ENCODE measurements at regions not wholly inside any gene's neighbourhood (a gene's known extent, or its start where the extent isn't known, plus 50 kb on each side); places are given as distances from the start of the nearest gene placed in this dataset.
A peak's percentile ranks its signal among the peaks of the same experiment; 100 is the strongest.

- TF ChIP-seq CTCF (conservative IDR thresholded peaks at IDR 0.05), result no peak
- DNase-seq (ENCODE audit: extremely low spot score, unreplicated experiment), result no peak
- Mint-ChIP-seq H3K4me1 (ENCODE audit: unreplicated experiment) (no peaks in the 10 kb centered on the region), H3K27ac (no peak overlapping the region), H3K27me3 (no peaks in the 10 kb centered on the region), H3K36me3 (no peaks in the 10 kb centered on the region), H3K4me3 (no peak overlapping the region), H3K9me3 (no peaks in the 10 kb centered on the region)
Measured at GRCh38 chr1:68904477-68904876, 407.6 kb upstream of the DEPDC1 start.

GRCh38 chr1:68906431-68906830 lies 409.5 kb upstream of the DEPDC1 start:
- no peak for DNase-seq (ENCODE audit: extremely low spot score, unreplicated experiment)
- no peak for TF ChIP-seq CTCF (conservative IDR thresholded peaks at IDR 0.05)
- H3K27me3 Mint-ChIP-seq, result no peaks in the 10 kb centered on the region
- peaks cover 6% of the 10 kb centered on the region for H3K9me3 Mint-ChIP-seq
- H3K36me3 Mint-ChIP-seq, result no peaks in the 10 kb centered on the region
- H3K4me1 Mint-ChIP-seq (ENCODE audit: unreplicated experiment), result no peaks in the 10 kb centered on the region
- H3K4me3 Mint-ChIP-seq, result no peak overlapping the region
- no peak overlapping the region for H3K27ac Mint-ChIP-seq

- no peak for TF ChIP-seq CTCF (conservative IDR thresholded peaks at IDR 0.05)
- peak overlapping the region; percentile 43 for H3K27ac Mint-ChIP-seq
- no peak for DNase-seq (ENCODE audit: extremely low spot score, unreplicated experiment)
- H3K4me1 Mint-ChIP-seq (ENCODE audit: unreplicated experiment), result no peaks in the 10 kb centered on the region
- H3K27me3 Mint-ChIP-seq, result no peaks in the 10 kb centered on the region
- H3K36me3 Mint-ChIP-seq, result no peaks in the 10 kb centered on the region
- peaks cover 6% of the 10 kb centered on the region for H3K9me3 Mint-ChIP-seq
- peak overlapping the region; percentile 46 for H3K4me3 Mint-ChIP-seq
Measured at GRCh38 chr1:68907491-68907890, 410.6 kb upstream of the DEPDC1 start.

GRCh38 chr1:68908316-68908715 lies 411.4 kb upstream of the DEPDC1 start:
- Mint-ChIP-seq H3K4me3 (peak overlapping the region; percentile 8), H3K27ac (no peak overlapping the region), H3K9me3 (peaks cover 6% of the 10 kb centered on the region), H3K36me3 (no peaks in the 10 kb centered on the region), H3K4me1 (ENCODE audit: unreplicated experiment) (no peaks in the 10 kb centered on the region), H3K27me3 (no peaks in the 10 kb centered on the region)
- no peak for TF ChIP-seq CTCF (conservative IDR thresholded peaks at IDR 0.05)
- no peak for DNase-seq (ENCODE audit: extremely low spot score, unreplicated experiment)

GRCh38 chr1:68916221-68916902 lies 419.5 kb upstream of the DEPDC1 start:
- Mint-ChIP-seq H3K4me1 (ENCODE audit: unreplicated experiment) (peaks cover 5% of the 10 kb centered on the region), H3K4me3 (no peak overlapping the region), H3K36me3 (no peaks in the 10 kb centered on the region), H3K9me3 (no peaks in the 10 kb centered on the region), H3K27ac (no peak overlapping the region), H3K27me3 (peaks cover 3% of the 10 kb centered on the region)
- no peak for TF ChIP-seq CTCF (conservative IDR thresholded peaks at IDR 0.05)
- DNase-seq (ENCODE audit: extremely low spot score, unreplicated experiment), result no peak
